GM06990 (cell line): ENCODE measurements at regions not wholly inside any gene's neighbourhood (a gene's known extent, or its start where the extent isn't known, plus 50 kb on each side); places are given as distances from the start of the nearest gene placed in this dataset.

Source experiments
- DNase-seq: peaks from one replicate; pipeline ENCODE4 v3.0.0-alpha.2; 2011; ENCODE audit not compliant: insufficient read length; ENCODE audit errors: extremely low read depth
- H3K27me3 ChIP-seq: replicated peaks from 2 replicates; pipeline ENCODE4 v1.6.0; 2011; ENCODE audit warnings: low read length; ENCODE audit not compliant: control insufficient read depth, insufficient read depth
- H3K36me3 ChIP-seq: 2 replicates; pipeline ENCODE4 v1.5.1; 2011; ENCODE audit warnings: low read length; ENCODE audit not compliant: control insufficient read depth, insufficient read depth
- H3K4me3 ChIP-seq: replicated peaks from 2 replicates; pipeline ENCODE4 v1.5.1; 2011; ENCODE audit warnings: low read depth, mild to moderate bottlenecking, control low read depth, low read length
- TF ChIP-seq, protein P1 (sequence below): IDR thresholded peaks from 2 replicates; pipeline ENCODE4 v1.5.1; 2011; ENCODE audit warnings: low read length, control low read depth, mild to moderate bottlenecking, inconsistent platforms; ENCODE audit not compliant: insufficient read depth, poor library complexity, severe bottlenecking

GRCh38 chr1:209517681-209518050 lies 65.8 kb upstream of the CAMK1G start:
- H3K36me3 ChIP-seq: no peaks in the 10 kb centered on the region
- peaks cover 3% of the 10 kb centered on the region; the same call in 1 of the 2 replicates for H3K27me3 ChIP-seq
- H3K4me3 ChIP-seq: no peak overlapping the region
- no peak for DNase-seq
- TF ChIP-seq, protein P1, sequence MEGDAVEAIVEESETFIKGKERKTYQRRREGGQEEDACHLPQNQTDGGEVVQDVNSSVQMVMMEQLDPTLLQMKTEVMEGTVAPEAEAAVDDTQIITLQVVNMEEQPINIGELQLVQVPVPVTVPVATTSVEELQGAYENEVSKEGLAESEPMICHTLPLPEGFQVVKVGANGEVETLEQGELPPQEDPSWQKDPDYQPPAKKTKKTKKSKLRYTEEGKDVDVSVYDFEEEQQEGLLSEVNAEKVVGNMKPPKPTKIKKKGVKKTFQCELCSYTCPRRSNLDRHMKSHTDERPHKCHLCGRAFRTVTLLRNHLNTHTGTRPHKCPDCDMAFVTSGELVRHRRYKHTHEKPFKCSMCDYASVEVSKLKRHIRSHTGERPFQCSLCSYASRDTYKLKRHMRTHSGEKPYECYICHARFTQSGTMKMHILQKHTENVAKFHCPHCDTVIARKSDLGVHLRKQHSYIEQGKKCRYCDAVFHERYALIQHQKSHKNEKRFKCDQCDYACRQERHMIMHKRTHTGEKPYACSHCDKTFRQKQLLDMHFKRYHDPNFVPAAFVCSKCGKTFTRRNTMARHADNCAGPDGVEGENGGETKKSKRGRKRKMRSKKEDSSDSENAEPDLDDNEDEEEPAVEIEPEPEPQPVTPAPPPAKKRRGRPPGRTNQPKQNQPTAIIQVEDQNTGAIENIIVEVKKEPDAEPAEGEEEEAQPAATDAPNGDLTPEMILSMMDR: no peak

- TF ChIP-seq, protein P1: no peak
- H3K36me3 ChIP-seq: no peaks in the 10 kb centered on the region
- peaks cover 1% of the 10 kb centered on the region; the same call in 1 of the 2 replicates for H3K27me3 ChIP-seq
- DNase-seq: no peak
- H3K4me3 ChIP-seq: no peak overlapping the region
Measured at GRCh38 chr1:209519786-209520185, 63.7 kb upstream of the CAMK1G start.

DNA sequence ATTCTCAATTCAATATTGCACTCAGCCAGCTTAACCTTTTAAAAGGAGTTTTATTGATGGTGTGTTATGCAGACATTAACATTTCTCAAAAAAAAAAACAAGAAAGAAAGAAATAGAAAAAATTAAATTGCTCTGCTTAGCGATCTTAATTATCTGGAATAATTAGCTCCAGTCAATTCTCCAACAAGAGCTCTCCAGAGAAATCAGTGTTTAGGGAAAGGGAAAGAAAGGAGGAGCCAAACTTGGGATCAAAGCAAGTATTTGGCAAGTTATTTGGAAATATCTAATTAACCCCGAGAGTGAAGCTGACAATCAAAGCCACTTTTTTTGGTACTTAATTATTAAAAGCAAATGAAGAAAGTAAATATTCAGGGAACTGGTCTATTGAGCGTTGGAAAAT lies 60.7 kb upstream of the CAMK1G start:
- H3K4me3 ChIP-seq: no peak overlapping the region
- peaks cover 1% of the 10 kb centered on the region; the same call in 1 of the 2 replicates for H3K27me3 ChIP-seq
- TF ChIP-seq, protein P1: no peak
- no peaks in the 10 kb centered on the region for H3K36me3 ChIP-seq
- no peak for DNase-seq

DNA sequence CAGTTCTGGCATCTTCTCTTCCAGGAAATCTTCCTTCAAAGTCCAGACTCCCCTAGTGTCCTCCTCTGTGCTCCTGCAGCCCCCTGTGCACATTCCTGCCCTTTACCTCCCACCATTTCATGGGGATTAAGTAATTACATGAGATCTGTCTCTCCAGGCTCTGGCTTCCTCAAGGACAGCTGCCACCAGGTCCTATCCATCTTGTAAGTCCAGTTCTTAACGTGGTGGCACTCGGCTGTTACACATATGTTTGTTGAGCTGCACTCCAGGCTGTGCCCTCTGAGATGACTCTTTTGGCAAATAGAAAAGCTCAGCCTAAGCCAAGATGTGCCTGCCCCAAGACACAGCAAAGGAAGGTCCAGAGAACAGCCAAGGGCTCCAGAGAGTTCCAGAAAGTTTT lies 57.4 kb upstream of the CAMK1G start:
- Histone ChIP-seq H3K27me3 (peaks cover 2% of the 10 kb centered on the region), H3K4me3 (no peak overlapping the region), H3K36me3 (no peaks in the 10 kb centered on the region)
- no peak for DNase-seq
- TF ChIP-seq, protein P1: no peak

DNA sequence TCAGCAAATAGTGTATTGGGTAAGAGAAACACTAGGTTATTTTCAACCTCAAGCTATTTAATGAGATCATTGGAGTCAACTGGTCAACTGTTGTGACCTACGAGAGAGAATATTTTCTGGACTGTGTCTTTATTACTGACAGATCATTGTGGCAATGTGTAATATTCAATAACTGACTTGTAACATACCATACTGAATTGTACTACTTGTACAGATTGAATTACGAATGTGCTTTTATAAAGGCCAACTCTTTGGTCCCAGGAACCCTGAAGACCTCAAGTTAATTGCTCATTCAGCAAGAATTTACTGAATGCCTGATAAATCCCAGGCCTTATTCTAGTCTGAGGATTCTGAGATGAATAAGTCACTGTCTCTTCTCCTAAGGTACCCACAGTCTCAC lies 56.1 kb upstream of the CAMK1G start:
- DNase-seq: no peak
- peaks cover 2% of the 10 kb centered on the region for H3K27me3 ChIP-seq
- no peaks in the 10 kb centered on the region for H3K36me3 ChIP-seq
- TF ChIP-seq, protein P1: no peak
- no peak overlapping the region for H3K4me3 ChIP-seq
